ENCODE measurements at regions not wholly inside any gene's neighbourhood (a gene's known extent, or its start where the extent isn't known, plus 50 kb on each side); places are given as distances from the start of the nearest gene placed in this dataset.

DNA sequence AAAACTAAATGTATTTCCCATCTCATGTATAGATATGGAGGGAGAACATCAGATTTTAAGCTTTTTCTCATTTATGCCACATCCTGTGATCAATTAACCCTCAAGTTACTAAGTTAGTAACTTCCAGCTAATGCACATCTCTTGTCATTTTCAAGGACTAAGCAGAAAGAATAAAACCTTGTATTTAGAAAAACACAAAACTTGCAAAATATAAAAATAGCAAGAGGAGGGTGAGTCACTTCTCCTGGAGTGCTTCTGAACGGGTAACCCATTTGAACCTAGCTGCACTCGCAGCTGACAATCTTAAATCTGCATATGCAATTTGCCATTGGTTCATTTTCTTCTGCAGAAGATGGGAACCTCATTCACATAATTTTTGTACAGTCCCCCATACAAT is 500.5 kb downstream of the SETD4 start:
- no peak for TF ChIP-seq POLR2AphosphoS5 (IDR thresholded peaks at IDR 0.05; ENCODE audit: low read depth, low read length)
- TF ChIP-seq POLR2A (IDR thresholded peaks at IDR 0.05; ENCODE audit: low read depth, low read length): no peak

All from GM12892 (cell line).